ENCODE measurements at regions not wholly inside any gene's neighbourhood (a gene's known extent, or its start where the extent isn't known, plus 50 kb on each side); places are given as distances from the start of the nearest gene placed in this dataset.
"Not testable (repeated sequence)": the region's sequence is repeated elsewhere in the genome, so short reads cannot be mapped to it uniquely, and the experiment has no call there.

- TF ChIP-seq SUZ12 (IDR thresholded peaks at IDR 0.05; ENCODE audit: extremely low read depth, insufficient read depth, insufficient read length); YY1 (IDR thresholded peaks at IDR 0.05; ENCODE audit: insufficient read depth, insufficient read length); ZNF274 (IDR thresholded peaks at IDR 0.05; ENCODE audit: low read depth, low read length): not testable (repeated sequence)
Measured at GRCh38 chr21:5143011-5143410, 5378.4 kb upstream of the TPTE start.

Measured in NT2/D1 (cell line).